Activated T-cell treated with anti-CD3 and anti-CD28 coated beads, Interleukin-2, amount 50 U/mL, for 24 hours (primary cell): ENCODE measurements at regions not wholly inside any gene's neighbourhood (a gene's known extent, or its start where the extent isn't known, plus 50 kb on each side); places are given as distances from the start of the nearest gene placed in this dataset.
"Not testable (repeated sequence)": the region's sequence is repeated elsewhere in the genome, so short reads cannot be mapped to it uniquely, and the experiment has no call there.

ENCODE experiments used
- DNase-seq: peaks from one replicate; pipeline ENCODE4 v3.0.0-alpha.2; 2020
- H3K27ac Mint-ChIP-seq: 2 replicates; pipeline ENCODE4 v1.8.0; 2020; ENCODE audit warnings: mild to moderate bottlenecking, mixed read lengths
- H3K27me3 Mint-ChIP-seq: 2 replicates; pipeline ENCODE4 v1.8.0; 2020; ENCODE audit warnings: mixed read lengths
- H3K36me3 Mint-ChIP-seq: 2 replicates; pipeline ENCODE4 v1.8.0; 2020; ENCODE audit warnings: low read depth, mixed read lengths
- H3K4me1 Mint-ChIP-seq: 2 replicates; pipeline ENCODE4 v1.8.0; 2020; ENCODE audit warnings: low read depth, mixed read lengths
- H3K4me3 Mint-ChIP-seq: 2 replicates; pipeline ENCODE4 v1.8.0; 2020; ENCODE audit warnings: mild to moderate bottlenecking, moderate library complexity, mixed read lengths
- H3K9me3 Mint-ChIP-seq: 2 replicates; pipeline ENCODE4 v1.8.0; 2020; ENCODE audit warnings: mixed read lengths

GRCh38 chr4:23952258-23952657, 62.4 kb upstream of the PPARGC1A start:
- Mint-ChIP-seq H3K36me3 (no peaks in the 10 kb centered on the region), H3K27me3 (no peaks in the 10 kb centered on the region), H3K27ac (no peak overlapping the region), H3K4me1 (no peaks in the 10 kb centered on the region), H3K4me3 (no peak overlapping the region), H3K9me3 (peaks cover 3% of the 10 kb centered on the region)
- no peak for DNase-seq

DNA sequence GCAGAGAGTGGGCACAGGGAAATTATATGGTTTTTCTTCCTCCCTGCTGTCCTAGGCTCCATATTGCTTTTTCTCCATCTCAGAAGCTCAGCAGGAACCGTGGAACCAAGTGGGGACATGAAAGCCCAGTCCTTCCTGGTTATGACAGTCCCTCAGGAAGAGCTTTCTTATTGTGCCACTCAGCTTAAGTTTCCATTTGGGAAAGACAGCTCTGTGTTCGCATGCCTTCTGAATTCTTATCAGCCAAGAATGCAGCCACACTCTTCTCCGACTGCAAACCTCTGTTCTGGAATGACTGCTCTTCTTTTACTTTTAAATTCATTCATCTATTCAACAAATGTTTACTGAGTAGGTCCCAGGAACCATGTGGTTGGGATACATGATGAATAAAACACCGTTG, 58.0 kb upstream of the PPARGC1A start:
- Mint-ChIP-seq H3K27me3 (no peaks in the 10 kb centered on the region), H3K27ac (no peak overlapping the region), H3K9me3 (peaks cover 3% of the 10 kb centered on the region)

GRCh38 chr4:23946299-23946698, 56.5 kb upstream of the PPARGC1A start:
- peaks cover 3% of the 10 kb centered on the region for H3K9me3 Mint-ChIP-seq
- no peaks in the 10 kb centered on the region for H3K4me1 Mint-ChIP-seq
- no peaks in the 10 kb centered on the region for H3K36me3 Mint-ChIP-seq
- H3K27ac Mint-ChIP-seq, result no peak overlapping the region
- no peaks in the 10 kb centered on the region for H3K27me3 Mint-ChIP-seq
- no peak overlapping the region for H3K4me3 Mint-ChIP-seq
- no peak for DNase-seq

More for the DNA sequence above, 58.0 kb upstream of the PPARGC1A start:
- Mint-ChIP-seq H3K4me3 (no peak overlapping the region), H3K36me3 (no peaks in the 10 kb centered on the region), H3K4me1 (no peaks in the 10 kb centered on the region)
- DNase-seq, result no peak

DNA sequence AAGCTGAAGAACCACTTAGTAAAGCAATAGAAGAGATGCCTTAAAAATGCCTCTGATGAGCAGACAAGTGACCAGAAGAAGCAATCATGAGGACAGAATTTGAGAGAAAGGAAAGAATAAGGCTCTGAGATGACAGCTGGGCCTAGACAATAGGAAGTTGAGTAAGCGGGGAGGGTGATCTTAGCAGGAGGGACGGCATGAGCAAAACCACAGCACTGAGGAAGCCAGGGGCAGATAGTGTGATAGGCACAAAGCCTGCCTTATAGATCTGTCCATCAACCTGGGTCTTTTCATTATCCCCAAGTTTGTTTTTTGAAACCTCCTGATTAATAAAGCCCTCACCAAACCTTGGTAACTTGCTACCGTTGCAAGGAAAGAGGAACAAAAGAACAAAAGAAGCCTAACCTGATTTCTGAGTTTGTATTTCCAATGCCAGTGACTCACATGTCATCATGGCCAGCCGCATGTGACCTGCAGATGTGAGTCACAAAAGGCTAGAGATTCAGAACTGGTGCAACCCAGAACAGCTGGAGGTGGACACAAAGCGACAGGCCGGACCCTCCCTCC, 55.7 kb upstream of the PPARGC1A start:
- peaks cover under 1% of the 10 kb centered on the region for H3K9me3 Mint-ChIP-seq
- H3K27ac Mint-ChIP-seq, result no peak overlapping the region
- DNase-seq, result no peak
- H3K4me1 Mint-ChIP-seq, result no peaks in the 10 kb centered on the region
- no peaks in the 10 kb centered on the region for H3K27me3 Mint-ChIP-seq
- no peaks in the 10 kb centered on the region for H3K36me3 Mint-ChIP-seq
- no peak overlapping the region for H3K4me3 Mint-ChIP-seq

DNA sequence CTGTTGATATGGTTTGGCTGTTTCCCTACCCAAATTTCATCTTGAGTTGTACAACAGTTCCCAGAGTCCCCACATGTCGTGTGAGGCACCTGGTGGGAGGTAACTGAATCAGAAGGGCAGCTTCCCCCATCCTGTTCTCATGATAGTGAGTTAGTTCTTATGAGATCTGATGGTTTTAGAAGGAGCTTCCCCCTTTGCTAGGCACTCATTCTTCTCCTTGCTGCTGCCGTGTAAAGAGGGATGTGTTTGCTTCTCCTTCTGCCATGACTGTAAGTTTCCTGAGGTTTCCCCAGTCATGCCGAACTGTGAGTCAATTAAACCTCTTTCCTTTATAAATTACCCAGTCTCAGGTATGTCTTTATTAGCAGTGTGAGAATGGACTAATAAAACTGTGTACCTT, 54.7 kb upstream of the PPARGC1A start:
- H3K9me3 Mint-ChIP-seq, H3K27me3 Mint-ChIP-seq: not testable (repeated sequence)

GRCh38 chr4:23943478-23943877, 53.6 kb upstream of the PPARGC1A start:
- no peak overlapping the region for H3K4me3 Mint-ChIP-seq
- H3K4me1 Mint-ChIP-seq, result no peaks in the 10 kb centered on the region
- DNase-seq, result no peak
- H3K36me3 Mint-ChIP-seq, result no peaks in the 10 kb centered on the region
- no peak overlapping the region for H3K27ac Mint-ChIP-seq
- no peaks in the 10 kb centered on the region for H3K27me3 Mint-ChIP-seq
- no peaks in the 10 kb centered on the region for H3K9me3 Mint-ChIP-seq

More for the DNA sequence above, 54.7 kb upstream of the PPARGC1A start:
- H3K27ac Mint-ChIP-seq, H3K4me1 Mint-ChIP-seq, DNase-seq, H3K36me3 Mint-ChIP-seq, H3K4me3 Mint-ChIP-seq: not testable (repeated sequence)

GRCh38 chr4:23942471-23942870, 52.6 kb upstream of the PPARGC1A start:
- H3K36me3 Mint-ChIP-seq, result no peaks in the 10 kb centered on the region
- no peak overlapping the region for H3K27ac Mint-ChIP-seq
- H3K9me3 Mint-ChIP-seq, result no peaks in the 10 kb centered on the region
- DNase-seq, result no peak
- no peak overlapping the region for H3K4me3 Mint-ChIP-seq
- H3K27me3 Mint-ChIP-seq, result no peaks in the 10 kb centered on the region
- H3K4me1 Mint-ChIP-seq, result no peaks in the 10 kb centered on the region
